D721Med (cell line): ENCODE measurements at regions not wholly inside any gene's neighbourhood (a gene's known extent, or its start where the extent isn't known, plus 50 kb on each side); places are given as distances from the start of the nearest gene placed in this dataset.

ENCODE experiments used
- DNase-seq: peaks from one replicate; pipeline ENCODE4 v3.0.0; 2011; ENCODE audit warnings: low spot score; ENCODE audit not compliant: insufficient read length
- FAIRE-seq: peaks from 2 replicates; lab custom pipeline; 2011; peaks lifted over from hg19 to GRCh38; lab: Jason Lieb, UNC
- TF ChIP-seq, protein P1 (sequence below): IDR thresholded peaks from 2 replicates; pipeline ENCODE4 v1.5.1; 2012; ENCODE audit warnings: mild to moderate bottlenecking, control low read depth; ENCODE audit not compliant: insufficient read depth; ENCODE audit errors: missing control alignments

DNA sequence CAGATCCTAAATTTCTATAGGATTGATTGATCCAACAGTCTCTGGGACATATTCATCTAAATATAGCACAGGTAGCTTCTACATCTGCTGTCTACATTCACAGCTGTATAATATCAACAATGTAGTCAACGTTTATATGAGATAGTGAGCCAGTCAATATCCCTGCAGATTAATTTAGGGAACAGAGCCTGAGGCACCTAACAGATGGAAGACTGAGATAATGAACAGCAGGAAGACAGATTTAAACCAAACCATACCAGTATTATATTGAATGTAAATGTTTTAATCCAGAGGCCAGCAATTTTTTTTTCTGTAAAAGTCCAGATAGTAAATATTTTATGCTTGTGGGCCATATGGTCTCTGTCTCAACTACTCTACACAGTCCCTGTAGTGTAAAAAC, 2072.4 kb downstream of the MRPL39 start:
- peak; percentile 93 for FAIRE-seq
- TF ChIP-seq, protein P1, sequence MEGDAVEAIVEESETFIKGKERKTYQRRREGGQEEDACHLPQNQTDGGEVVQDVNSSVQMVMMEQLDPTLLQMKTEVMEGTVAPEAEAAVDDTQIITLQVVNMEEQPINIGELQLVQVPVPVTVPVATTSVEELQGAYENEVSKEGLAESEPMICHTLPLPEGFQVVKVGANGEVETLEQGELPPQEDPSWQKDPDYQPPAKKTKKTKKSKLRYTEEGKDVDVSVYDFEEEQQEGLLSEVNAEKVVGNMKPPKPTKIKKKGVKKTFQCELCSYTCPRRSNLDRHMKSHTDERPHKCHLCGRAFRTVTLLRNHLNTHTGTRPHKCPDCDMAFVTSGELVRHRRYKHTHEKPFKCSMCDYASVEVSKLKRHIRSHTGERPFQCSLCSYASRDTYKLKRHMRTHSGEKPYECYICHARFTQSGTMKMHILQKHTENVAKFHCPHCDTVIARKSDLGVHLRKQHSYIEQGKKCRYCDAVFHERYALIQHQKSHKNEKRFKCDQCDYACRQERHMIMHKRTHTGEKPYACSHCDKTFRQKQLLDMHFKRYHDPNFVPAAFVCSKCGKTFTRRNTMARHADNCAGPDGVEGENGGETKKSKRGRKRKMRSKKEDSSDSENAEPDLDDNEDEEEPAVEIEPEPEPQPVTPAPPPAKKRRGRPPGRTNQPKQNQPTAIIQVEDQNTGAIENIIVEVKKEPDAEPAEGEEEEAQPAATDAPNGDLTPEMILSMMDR = no peak
- no peak for DNase-seq

GRCh38 chr21:23531444-23531843, 2075.8 kb downstream of the MRPL39 start:
- FAIRE-seq (no peak), DNase-seq (no peak)
- TF ChIP-seq, protein P1 = no peak

GRCh38 chr21:23524685-23525084, 2082.6 kb downstream of the MRPL39 start:
- DNase-seq = no peak
- no peak for FAIRE-seq
- TF ChIP-seq, protein P1 = no peak

GRCh38 chr21:23522751-23523150, 2084.5 kb downstream of the MRPL39 start:
- FAIRE-seq = no peak
- DNase-seq = no peak
- TF ChIP-seq, protein P1 = no peak

GRCh38 chr21:23507501-23507900, 2099.8 kb downstream of the MRPL39 start:
- DNase-seq (no peak), FAIRE-seq (peak; percentile 64)
- TF ChIP-seq, protein P1 = no peak

- TF ChIP-seq, protein P1 = no peak
- no peak for FAIRE-seq
- DNase-seq = no peak
Observed at GRCh38 chr21:23496729-23497128, 2110.6 kb downstream of the MRPL39 start.

GRCh38 chr21:23488245-23488644, 2119.0 kb downstream of the MRPL39 start:
- TF ChIP-seq, protein P1 = no peak
- FAIRE-seq (no peak), DNase-seq (no peak)
